Astrocyte (in vitro differentiated cells and primary cell): ENCODE measurements at regions not wholly inside any gene's neighbourhood (a gene's known extent, or its start where the extent isn't known, plus 50 kb on each side); places are given as distances from the start of the nearest gene placed in this dataset.
A peak's percentile ranks its signal among the peaks of the same experiment; 100 is the strongest.

ENCODE experiments used
- DNase-seq: peaks from one replicate; pipeline ENCODE4 v3.0.0-alpha.2; 2010; ENCODE audit warnings: low read depth
- FAIRE-seq: peaks from 2 replicates; lab custom pipeline; 2011; peaks lifted over from hg19 to GRCh38; lab: Jason Lieb, UNC
- H2AFZ ChIP-seq: 2 replicates; pipeline ENCODE4 v1.6.0; 2012; ENCODE audit warnings: low read depth, low read length, inconsistent platforms
- H3K27ac ChIP-seq: 2 replicates; pipeline ENCODE4 v1.5.1; 2011; ENCODE audit warnings: low read depth, low read length, inconsistent platforms
- H3K27me3 ChIP-seq: 2 replicates; pipeline ENCODE4 v1.6.0; 2011; ENCODE audit warnings: low read length, inconsistent platforms; ENCODE audit not compliant: insufficient read depth
- H3K36me3 ChIP-seq: 2 replicates; pipeline ENCODE4 v1.5.1; 2011; ENCODE audit warnings: low read length, inconsistent platforms; ENCODE audit not compliant: insufficient read depth
- H3K4me1 ChIP-seq: 2 replicates; pipeline ENCODE4 v1.5.1; 2011; ENCODE audit warnings: low read length, inconsistent platforms; ENCODE audit not compliant: insufficient read depth
- H3K4me2 ChIP-seq: 2 replicates; pipeline ENCODE4 v1.6.0; 2012; ENCODE audit warnings: low read length, inconsistent platforms
- H3K4me3 ChIP-seq: 2 replicates; pipeline ENCODE4 v1.5.1; 2011; ENCODE audit warnings: low read depth, mild to moderate bottlenecking, low read length, inconsistent platforms; ENCODE audit not compliant: insufficient read depth
- H3K79me2 ChIP-seq: 2 replicates; pipeline ENCODE4 v1.6.0; 2012; ENCODE audit warnings: mild to moderate bottlenecking, low read length, inconsistent platforms; ENCODE audit not compliant: insufficient read depth
- H3K9ac ChIP-seq: 2 replicates; pipeline ENCODE4 v1.6.0; 2012; ENCODE audit warnings: mild to moderate bottlenecking, low read length, inconsistent platforms
- H3K9me3 ChIP-seq: 2 replicates; pipeline ENCODE4 v1.5.1; 2012; ENCODE audit warnings: low read depth, mild to moderate bottlenecking, low read length, inconsistent platforms; ENCODE audit not compliant: insufficient read depth
- H4K20me1 ChIP-seq: 2 replicates; pipeline ENCODE4 v1.6.0; 2012; ENCODE audit warnings: low read length, inconsistent platforms; ENCODE audit not compliant: insufficient read depth
- H3K27ac Mint-ChIP-seq: one replicate; pipeline ENCODE4 v1.8.0; 2021; ENCODE audit warnings: mild to moderate bottlenecking, mixed read lengths; ENCODE audit not compliant: unreplicated experiment
- H3K27me3 Mint-ChIP-seq: one replicate; pipeline ENCODE4 v1.8.0; 2021; ENCODE audit warnings: low read depth, mixed read lengths; ENCODE audit not compliant: unreplicated experiment
- H3K36me3 Mint-ChIP-seq: one replicate; pipeline ENCODE4 v1.8.0; 2021; ENCODE audit warnings: low read depth, mixed read lengths; ENCODE audit not compliant: unreplicated experiment
- H3K4me1 Mint-ChIP-seq: one replicate; pipeline ENCODE4 v1.8.0; 2021; ENCODE audit warnings: low read depth, mixed read lengths; ENCODE audit not compliant: unreplicated experiment
- H3K4me3 Mint-ChIP-seq: one replicate; pipeline ENCODE4 v1.8.0; 2021; ENCODE audit warnings: mild to moderate bottlenecking, moderate library complexity, mixed read lengths; ENCODE audit not compliant: unreplicated experiment
- H3K9me3 Mint-ChIP-seq: one replicate; pipeline ENCODE4 v1.8.0; 2021; ENCODE audit warnings: mild to moderate bottlenecking, mixed read lengths; ENCODE audit not compliant: unreplicated experiment
- EZH2 ChIP-seq: IDR thresholded peaks from 2 replicates; pipeline ENCODE4 v1.6.1; 2012; ENCODE audit warnings: mild to moderate bottlenecking, low read length, inconsistent platforms; ENCODE audit not compliant: insufficient read depth
- TF ChIP-seq, protein P1 (sequence below): IDR thresholded peaks from 2 replicates; pipeline ENCODE4 v1.5.1; 2011; ENCODE audit warnings: low read depth, mild to moderate bottlenecking, inconsistent platforms, low read length, moderate library complexity; ENCODE audit not compliant: insufficient read depth

DNA sequence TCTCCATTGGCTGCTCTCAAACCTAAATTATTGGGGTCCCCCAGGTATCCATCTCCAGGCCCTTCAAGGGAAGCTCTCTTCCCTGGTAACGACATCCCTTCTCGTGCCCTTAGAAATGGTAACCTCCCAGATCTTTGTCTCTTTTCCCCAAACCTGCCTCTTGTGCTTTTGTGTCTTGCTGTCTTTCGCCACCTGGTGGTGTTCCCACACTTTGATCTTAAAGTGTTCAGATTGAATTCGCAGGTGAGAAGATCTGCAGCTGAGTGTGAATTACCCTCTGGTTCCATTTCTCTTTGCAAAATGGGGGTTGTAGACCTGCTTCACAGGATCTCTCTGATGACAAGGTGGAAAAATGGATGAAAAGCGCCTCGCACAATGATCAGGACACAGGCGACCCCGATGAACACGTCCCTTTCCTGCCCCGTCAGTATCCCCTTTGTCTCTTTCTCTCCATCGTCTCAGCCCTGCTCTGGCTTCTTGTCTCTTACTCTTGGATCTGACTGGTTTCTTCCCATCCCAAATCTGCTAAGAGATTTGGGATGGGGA lies 53.1 kb downstream of the DOP1B start:
- peak overlapping the region; percentile 50 for H2AFZ ChIP-seq
- no peaks in the 10 kb centered on the region for H3K27me3 ChIP-seq
- FAIRE-seq: peak; percentile 60
- no peaks in the 10 kb centered on the region for H3K9me3 ChIP-seq
- H3K27me3 Mint-ChIP-seq: no peaks in the 10 kb centered on the region
- peaks cover 4% of the 10 kb centered on the region for H3K36me3 ChIP-seq
- peaks cover 6% of the 10 kb centered on the region for H3K36me3 Mint-ChIP-seq
- H3K4me1 ChIP-seq: peaks cover 54% of the 10 kb centered on the region
- peak overlapping the region; percentile 67 for H3K9ac ChIP-seq
- H3K4me2 ChIP-seq: peak overlapping the region; percentile 73
- H3K9me3 Mint-ChIP-seq: no peaks in the 10 kb centered on the region
- H3K4me3 ChIP-seq: no peak overlapping the region
- DNase-seq: peak; percentile 58
- H3K27ac Mint-ChIP-seq: peak overlapping the region; percentile 97
- TF ChIP-seq, protein P1, sequence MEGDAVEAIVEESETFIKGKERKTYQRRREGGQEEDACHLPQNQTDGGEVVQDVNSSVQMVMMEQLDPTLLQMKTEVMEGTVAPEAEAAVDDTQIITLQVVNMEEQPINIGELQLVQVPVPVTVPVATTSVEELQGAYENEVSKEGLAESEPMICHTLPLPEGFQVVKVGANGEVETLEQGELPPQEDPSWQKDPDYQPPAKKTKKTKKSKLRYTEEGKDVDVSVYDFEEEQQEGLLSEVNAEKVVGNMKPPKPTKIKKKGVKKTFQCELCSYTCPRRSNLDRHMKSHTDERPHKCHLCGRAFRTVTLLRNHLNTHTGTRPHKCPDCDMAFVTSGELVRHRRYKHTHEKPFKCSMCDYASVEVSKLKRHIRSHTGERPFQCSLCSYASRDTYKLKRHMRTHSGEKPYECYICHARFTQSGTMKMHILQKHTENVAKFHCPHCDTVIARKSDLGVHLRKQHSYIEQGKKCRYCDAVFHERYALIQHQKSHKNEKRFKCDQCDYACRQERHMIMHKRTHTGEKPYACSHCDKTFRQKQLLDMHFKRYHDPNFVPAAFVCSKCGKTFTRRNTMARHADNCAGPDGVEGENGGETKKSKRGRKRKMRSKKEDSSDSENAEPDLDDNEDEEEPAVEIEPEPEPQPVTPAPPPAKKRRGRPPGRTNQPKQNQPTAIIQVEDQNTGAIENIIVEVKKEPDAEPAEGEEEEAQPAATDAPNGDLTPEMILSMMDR: peak; percentile 53
- TF ChIP-seq EZH2: no peak
- H3K4me3 Mint-ChIP-seq: peak overlapping the region; percentile 0
- H3K4me1 Mint-ChIP-seq: peaks cover 44% of the 10 kb centered on the region
- peak overlapping the region; percentile 91 for H3K27ac ChIP-seq
- no peaks in the 10 kb centered on the region for H3K79me2 ChIP-seq
- no peaks in the 10 kb centered on the region for H4K20me1 ChIP-seq

DNA sequence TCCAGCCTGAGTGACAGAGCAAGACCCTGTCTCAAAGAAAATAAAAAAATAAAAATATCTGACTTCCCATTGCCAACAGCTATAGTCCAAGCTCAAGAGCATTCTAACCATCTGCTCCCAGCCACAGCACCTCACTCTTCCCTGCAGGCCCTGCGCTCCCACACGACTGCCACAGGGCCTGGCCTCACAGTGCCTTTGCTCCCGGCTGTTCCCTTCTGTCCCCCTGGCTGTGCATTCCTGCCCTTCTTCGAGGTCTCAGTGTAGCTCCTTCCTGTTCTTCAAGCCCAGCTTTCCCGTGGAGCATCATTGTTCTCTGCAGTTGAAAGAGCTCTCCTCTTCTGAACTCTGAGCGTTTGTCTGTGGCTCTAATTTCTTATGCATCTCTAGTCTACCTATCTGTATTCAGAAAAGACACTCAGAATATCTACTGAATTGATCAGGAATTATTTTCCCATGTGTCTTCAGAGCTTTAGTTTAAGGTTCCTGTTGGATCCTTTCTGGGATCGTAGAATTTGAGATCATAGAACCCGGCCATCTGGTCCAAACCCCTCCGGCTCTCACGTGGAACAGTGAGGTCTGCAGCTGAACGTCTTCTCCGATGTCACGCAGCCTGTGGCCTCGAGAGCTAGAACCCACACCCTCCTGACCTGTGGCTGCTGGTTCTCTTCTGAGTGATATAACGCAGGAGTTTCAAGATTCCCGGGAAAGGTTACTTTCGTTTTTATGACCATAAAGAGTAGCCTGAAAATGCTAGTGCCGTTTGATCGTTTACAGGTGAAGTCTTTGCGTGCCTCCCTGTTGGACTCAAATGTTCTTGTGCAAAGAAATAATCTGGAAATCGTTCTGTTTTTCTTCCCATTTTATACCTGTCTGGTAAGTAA lies 54.4 kb downstream of the DOP1B start:
- no peak for DNase-seq
- Mint-ChIP-seq H3K27me3 (no peaks in the 10 kb centered on the region), H3K4me1 (peaks cover 44% of the 10 kb centered on the region), H3K36me3 (peaks cover 5% of the 10 kb centered on the region), H3K4me3 (peak overlapping the region; percentile 5), H3K9me3 (no peaks in the 10 kb centered on the region), H3K27ac (peak overlapping the region; percentile 97)
- H4K20me1 ChIP-seq: no peaks in the 10 kb centered on the region
- H3K79me2 ChIP-seq: no peaks in the 10 kb centered on the region
- H3K27ac ChIP-seq: peak overlapping the region; percentile 91
- H3K4me2 ChIP-seq: peak overlapping the region; percentile 75
- H3K9me3 ChIP-seq: no peaks in the 10 kb centered on the region
- no peaks in the 10 kb centered on the region for H3K27me3 ChIP-seq
- peaks cover 9% of the 10 kb centered on the region for H3K36me3 ChIP-seq
- TF ChIP-seq, protein P1: no peak
- TF ChIP-seq EZH2: no peak
- H2AFZ ChIP-seq: no peak overlapping the region
- H3K4me3 ChIP-seq: no peak overlapping the region
- no peak for FAIRE-seq
- peaks cover 54% of the 10 kb centered on the region for H3K4me1 ChIP-seq
- H3K9ac ChIP-seq: peak overlapping the region; percentile 56
